ENCODE measurements at regions not wholly inside any gene's neighbourhood (a gene's known extent, or its start where the extent isn't known, plus 50 kb on each side); places are given as distances from the start of the nearest gene placed in this dataset.

GRCh38 chr9:106112935-106113334 is 418.6 kb downstream of the TMEM38B start (continued):
- no peak for TF ChIP-seq ZBTB33 (IDR thresholded peaks at IDR 0.05)
- no peak for TF ChIP-seq YY1 (IDR thresholded peaks at IDR 0.05)
- TF ChIP-seq RAD21 (IDR thresholded peaks at IDR 0.05): no peak
- TF ChIP-seq, protein P1, sequence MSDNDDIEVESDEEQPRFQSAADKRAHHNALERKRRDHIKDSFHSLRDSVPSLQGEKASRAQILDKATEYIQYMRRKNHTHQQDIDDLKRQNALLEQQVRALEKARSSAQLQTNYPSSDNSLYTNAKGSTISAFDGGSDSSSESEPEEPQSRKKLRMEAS (IDR thresholded peaks at IDR 0.05): no peak
- no peak for TF ChIP-seq FOXA1 (IDR thresholded peaks at IDR 0.05)
- TF ChIP-seq TAF1 (conservative IDR thresholded peaks at IDR 0.05): no peak
- TF ChIP-seq HNF4A (conservative IDR thresholded peaks at IDR 0.05): no peak
- TF ChIP-seq ATF3 (IDR thresholded peaks at IDR 0.05): no peak
- no peak for TF ChIP-seq JUND (IDR thresholded peaks at IDR 0.05)
- TF ChIP-seq GABPA (IDR thresholded peaks at IDR 0.05 in 1 of 2, conservative IDR thresholded peaks at IDR 0.05 in 1 of 2): no peak
- no peak for TF ChIP-seq HNF4G (IDR thresholded peaks at IDR 0.05)

- Histone ChIP-seq H3K36me3 (ENCODE audit: control insufficient read depth in 4 of 4, insufficient read depth in 3 of 4, low read depth in 1 of 4, low read length in 3 of 4) (no peaks in the 10 kb centered on the region), H3K9ac (ENCODE audit: low read depth in 1 of 2, low read length in 2 of 2) (no peak overlapping the region), H3K27me3 (ENCODE audit: control insufficient read depth in 4 of 4, insufficient read depth in 4 of 4, low read length in 3 of 4) (no peaks in the 10 kb centered on the region), H3K27ac (ENCODE audit: low read depth in 1 of 2, low read length in 2 of 2) (no peak overlapping the region), H3K9me3 (ENCODE audit: control insufficient read depth in 4 of 4, low read length in 3 of 4) (no peaks in the 10 kb centered on the region), H3K4me3 (ENCODE audit: low read depth in 1 of 3, low read length in 3 of 3) (no peak overlapping the region), H3K4me1 (ENCODE audit: control insufficient read depth in 4 of 4, insufficient read depth in 4 of 4, low read length in 3 of 4) (no peaks in the 10 kb centered on the region)
- TF ChIP-seq FOXA2 (IDR thresholded peaks at IDR 0.05) (no peak), ATF3 (IDR thresholded peaks at IDR 0.05) (no peak), REST (IDR thresholded peaks at IDR 0.05) (no peak), EGR1 (IDR thresholded peaks at IDR 0.05; ENCODE audit: low read depth in 2 of 2) (no peak), RXRA (IDR thresholded peaks at IDR 0.05) (no peak), TAF1 (conservative IDR thresholded peaks at IDR 0.05) (no peak), FOXA1 (IDR thresholded peaks at IDR 0.05) (no peak), YY1 (IDR thresholded peaks at IDR 0.05) (no peak), NR2F2 (IDR thresholded peaks at IDR 0.05) (no peak), JUND (IDR thresholded peaks at IDR 0.05) (no peak), GABPA (IDR thresholded peaks at IDR 0.05 in 1 of 2, conservative IDR thresholded peaks at IDR 0.05 in 1 of 2) (no peak), HNF4A (conservative IDR thresholded peaks at IDR 0.05) (no peak), HNF4G (IDR thresholded peaks at IDR 0.05) (no peak), RAD21 (IDR thresholded peaks at IDR 0.05) (no peak), SP1 (IDR thresholded peaks at IDR 0.05) (no peak), ZBTB33 (IDR thresholded peaks at IDR 0.05) (no peak)
- TF ChIP-seq, protein P2, sequence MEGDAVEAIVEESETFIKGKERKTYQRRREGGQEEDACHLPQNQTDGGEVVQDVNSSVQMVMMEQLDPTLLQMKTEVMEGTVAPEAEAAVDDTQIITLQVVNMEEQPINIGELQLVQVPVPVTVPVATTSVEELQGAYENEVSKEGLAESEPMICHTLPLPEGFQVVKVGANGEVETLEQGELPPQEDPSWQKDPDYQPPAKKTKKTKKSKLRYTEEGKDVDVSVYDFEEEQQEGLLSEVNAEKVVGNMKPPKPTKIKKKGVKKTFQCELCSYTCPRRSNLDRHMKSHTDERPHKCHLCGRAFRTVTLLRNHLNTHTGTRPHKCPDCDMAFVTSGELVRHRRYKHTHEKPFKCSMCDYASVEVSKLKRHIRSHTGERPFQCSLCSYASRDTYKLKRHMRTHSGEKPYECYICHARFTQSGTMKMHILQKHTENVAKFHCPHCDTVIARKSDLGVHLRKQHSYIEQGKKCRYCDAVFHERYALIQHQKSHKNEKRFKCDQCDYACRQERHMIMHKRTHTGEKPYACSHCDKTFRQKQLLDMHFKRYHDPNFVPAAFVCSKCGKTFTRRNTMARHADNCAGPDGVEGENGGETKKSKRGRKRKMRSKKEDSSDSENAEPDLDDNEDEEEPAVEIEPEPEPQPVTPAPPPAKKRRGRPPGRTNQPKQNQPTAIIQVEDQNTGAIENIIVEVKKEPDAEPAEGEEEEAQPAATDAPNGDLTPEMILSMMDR (IDR thresholded peaks at IDR 0.05; ENCODE audit: low read depth, low read length, missing input control): no peak
- TF ChIP-seq, protein P1 (IDR thresholded peaks at IDR 0.05): no peak
- DNase-seq (ENCODE audit: low spot score): no peak
- WGBS: 78% methylated on average over 3 of the region's 3 CpGs
Measured at GRCh38 chr9:106119176-106119575, 424.8 kb downstream of the TMEM38B start.

Measured in liver (tissue), 8 donors.